ENCODE measurements at regions not wholly inside any gene's neighbourhood (a gene's known extent, or its start where the extent isn't known, plus 50 kb on each side); places are given as distances from the start of the nearest gene placed in this dataset.
"Not testable (repeated sequence)": the region's sequence is repeated elsewhere in the genome, so short reads cannot be mapped to it uniquely, and the experiment has no call there.

- DNase-seq = no peak
Observed at GRCh38 chr22:48424661-48425060, 1403.0 kb downstream of the BRD1 start.

GRCh38 chr22:48424201-48424627 is 1403.5 kb downstream of the BRD1 start:
- no peak for DNase-seq

- no peak for DNase-seq
Observed at GRCh38 chr22:48423481-48423911, 1404.2 kb downstream of the BRD1 start.

DNA sequence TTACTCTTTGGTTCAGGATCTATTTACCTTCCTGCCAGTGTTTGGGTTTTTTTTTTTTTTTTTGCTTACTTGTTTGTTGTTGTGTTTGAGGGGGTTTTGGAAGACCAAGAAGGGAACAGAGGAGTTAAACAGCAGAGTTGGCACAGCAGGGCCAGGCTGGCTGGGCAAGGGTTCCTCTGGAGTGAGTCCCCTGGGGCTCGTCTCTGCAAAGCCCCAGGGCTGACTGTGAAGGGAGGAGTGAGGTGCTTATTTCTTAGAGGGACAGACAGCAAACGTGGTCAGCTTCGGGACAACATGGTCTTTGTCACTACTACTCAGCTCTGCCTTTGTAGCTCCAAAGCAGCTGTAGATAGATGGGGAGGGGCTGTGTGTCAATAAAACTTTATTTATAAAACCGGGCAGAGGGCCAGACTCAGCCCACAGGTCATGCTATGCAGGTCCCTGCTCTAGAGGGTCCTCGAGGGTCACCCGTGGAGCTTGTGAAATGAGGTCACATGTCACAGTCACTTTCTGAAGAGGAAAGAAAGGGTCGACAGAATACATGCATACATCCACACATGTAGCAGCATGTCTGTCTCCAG is 1404.7 kb downstream of the BRD1 start:
- DNase-seq = no peak

GRCh38 chr22:48418831-48419230 is 1408.8 kb downstream of the BRD1 start:
- DNase-seq = no peak

DNA sequence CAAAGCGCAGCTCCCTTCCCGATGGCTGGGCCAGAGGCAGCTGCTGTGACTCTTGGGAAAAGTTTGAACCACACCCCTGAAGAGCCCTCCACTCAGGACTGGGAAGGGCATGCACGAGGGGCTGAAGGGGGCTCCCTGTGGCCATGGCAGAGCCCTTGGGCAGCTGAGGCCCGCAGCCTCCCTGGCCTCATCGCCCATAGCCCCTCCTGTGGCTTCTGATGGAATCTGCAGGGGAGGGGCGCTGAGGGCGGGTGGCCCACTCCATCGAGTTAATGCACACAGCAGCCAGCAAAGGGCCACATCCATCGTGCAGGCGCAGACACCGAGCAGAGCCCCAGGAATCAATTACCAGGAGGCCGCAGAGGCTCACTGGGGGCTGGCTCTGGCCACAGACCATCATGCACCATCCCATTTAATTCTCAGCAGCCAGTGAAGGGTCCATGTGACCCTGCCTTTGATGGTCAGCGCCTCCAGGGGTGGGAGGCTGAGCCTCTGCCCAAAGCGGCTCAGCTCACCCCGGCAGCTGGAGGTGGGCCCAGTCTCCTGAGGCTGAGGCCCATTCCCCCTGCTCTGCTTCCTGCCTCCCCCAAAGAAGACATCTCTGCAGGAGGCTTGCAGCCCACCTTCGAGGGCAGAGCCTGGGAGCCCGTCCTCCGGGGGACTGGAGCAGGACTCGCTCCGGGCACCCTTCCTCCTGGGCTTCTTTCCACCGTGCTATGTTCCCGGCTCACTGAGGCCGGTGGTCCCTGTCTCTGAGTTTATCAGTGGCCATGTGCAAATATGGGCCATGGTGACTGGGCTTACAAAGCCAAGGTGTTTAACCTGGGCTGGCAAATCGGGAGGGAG is 1410.2 kb downstream of the BRD1 start:
- DNase-seq = no peak

- no peak for DNase-seq
Observed at GRCh38 chr22:48416396-48417224, 1411.1 kb downstream of the BRD1 start.

DNA sequence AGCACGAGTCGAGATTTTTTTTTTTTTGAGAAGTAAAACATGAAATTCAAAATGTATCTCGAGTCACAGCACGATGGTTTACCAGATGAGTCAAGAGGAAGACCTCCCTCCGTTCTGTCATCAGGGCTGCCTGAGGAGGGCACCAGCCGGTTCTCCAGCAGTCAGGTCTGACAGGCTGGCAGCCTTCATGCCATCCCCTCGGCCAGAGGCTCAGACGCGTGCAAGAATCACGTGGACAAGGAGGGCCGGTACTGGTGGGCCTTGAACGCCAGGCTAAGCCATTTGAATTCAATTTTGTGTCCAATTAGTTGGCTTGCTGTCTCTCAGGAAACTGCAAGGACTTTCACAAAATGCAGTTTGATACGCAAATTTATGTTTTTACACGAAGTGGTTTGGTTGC is 1412.2 kb downstream of the BRD1 start:
- no peak for DNase-seq

- DNase-seq = no peak
Observed at GRCh38 chr22:48414651-48415050, 1413.0 kb downstream of the BRD1 start.

DNA sequence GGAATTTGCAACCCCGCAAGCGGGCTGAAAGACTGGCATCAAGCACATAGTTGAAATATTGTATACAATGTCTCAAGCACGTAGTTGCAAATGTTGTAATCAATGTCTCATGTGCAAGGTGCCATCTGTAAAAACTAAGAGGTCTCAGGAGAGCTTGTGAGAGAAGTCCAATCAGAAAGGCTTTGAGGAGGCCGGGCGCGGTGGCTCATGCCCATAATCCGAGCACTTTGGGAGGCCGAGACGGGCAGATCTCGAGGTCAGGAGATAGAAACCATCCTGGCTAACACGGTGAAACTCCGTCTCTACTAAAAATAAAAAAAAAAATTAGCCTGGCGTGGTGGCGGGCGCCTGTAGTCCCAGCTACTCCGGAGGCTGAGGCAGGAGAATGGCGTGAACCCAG is 1414.7 kb downstream of the BRD1 start:
- not testable (repeated sequence) for DNase-seq

GRCh38 chr22:48410536-48410935 is 1417.1 kb downstream of the BRD1 start:
- DNase-seq = no peak

DNA sequence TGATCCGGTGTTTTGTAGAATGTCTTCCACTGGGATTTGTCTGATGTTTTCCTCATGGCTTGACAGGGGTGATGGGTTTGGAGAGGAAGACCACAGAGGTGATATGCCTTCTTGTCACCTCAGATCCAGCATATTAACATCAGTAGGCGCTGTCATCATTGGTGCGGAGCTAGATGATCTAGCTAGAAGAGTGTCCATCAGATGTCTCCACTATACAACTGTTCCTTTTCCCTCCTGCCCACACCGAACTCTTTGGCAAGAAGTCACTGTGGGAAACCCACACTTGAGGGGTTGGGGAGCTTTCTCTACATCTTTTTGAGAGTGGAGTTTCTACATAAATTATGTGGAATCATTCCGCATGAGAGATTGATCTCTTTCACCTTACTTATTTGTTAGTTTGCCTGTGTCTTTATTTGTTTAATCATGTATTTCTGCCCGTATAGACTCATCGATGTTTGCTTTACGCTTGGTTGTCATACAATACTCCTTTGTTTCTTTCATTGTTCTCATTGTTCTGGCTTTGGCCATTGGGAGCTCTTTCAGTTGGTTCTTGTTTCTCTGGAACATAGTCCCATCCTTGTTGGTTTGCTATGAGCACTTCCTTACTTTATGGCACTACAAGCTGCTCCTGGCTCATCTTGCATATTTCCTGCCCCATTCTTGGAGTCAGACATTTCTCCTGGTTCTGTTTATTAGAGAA is 1420.3 kb downstream of the BRD1 start:
- no peak for DNase-seq

DNA sequence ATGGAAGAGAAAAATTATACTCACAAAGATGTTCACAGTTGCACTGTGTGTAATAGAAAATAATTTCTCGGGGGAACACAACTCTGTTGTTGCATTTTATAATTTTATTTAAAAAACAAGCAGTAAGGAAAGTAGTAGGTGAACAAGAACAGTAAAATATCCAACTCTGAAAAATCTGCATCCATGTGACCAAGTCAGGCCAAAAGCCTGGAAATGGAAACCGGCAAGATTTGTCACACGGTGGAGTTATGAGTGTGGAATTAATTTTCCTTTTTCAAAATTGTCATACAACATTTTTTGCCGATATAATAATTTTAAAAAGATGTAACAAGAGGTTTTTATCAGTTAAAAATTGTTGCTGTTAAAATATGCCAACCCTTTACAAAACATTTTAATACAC is 1421.5 kb downstream of the BRD1 start:
- no peak for DNase-seq

DNA sequence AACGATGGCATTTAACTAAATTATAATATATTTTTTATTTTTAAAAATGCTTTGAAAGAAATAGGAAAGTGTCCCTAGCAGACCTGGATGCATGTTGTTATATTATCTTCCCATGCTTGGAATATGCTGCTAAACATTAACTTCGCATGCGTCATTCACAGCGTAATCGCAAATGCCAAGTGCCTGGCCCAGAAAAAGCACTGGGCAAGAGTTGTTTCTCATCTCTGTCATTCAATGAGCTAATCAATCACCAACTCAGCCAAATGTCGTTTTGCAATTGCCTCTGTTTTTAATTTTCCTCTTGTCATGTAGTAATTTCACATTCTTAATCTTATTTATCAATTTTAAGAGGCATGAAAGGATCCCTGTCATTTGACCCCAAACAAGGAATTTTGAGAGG is 1421.9 kb downstream of the BRD1 start:
- DNase-seq = no peak

- DNase-seq = no peak
Observed at GRCh38 chr22:48404801-48405447, 1422.7 kb downstream of the BRD1 start.

GRCh38 chr22:48403521-48404403 is 1423.9 kb downstream of the BRD1 start:
- DNase-seq = no peak

DNA sequence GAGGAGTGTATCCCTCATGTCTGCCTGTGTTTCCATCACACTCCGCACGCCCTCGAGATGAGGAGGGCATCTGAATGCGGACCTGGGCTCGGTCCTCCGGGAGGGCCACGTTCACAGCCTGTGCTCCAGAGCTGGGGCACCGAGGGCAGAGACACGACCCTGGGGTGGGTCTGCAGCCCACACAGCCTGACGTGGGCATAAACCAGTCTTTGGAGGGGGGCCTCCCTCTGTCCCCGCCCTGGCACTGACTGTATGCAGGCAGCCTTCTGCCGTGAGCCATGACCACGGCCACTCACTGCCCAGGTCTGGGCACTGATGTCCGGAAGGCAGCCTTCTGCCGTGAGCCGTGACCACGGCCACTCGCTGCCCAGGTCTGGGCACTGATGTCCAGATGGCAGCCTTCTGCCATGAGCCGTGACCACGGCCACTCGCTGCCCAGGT is 1425.1 kb downstream of the BRD1 start:
- DNase-seq = no peak

DNA sequence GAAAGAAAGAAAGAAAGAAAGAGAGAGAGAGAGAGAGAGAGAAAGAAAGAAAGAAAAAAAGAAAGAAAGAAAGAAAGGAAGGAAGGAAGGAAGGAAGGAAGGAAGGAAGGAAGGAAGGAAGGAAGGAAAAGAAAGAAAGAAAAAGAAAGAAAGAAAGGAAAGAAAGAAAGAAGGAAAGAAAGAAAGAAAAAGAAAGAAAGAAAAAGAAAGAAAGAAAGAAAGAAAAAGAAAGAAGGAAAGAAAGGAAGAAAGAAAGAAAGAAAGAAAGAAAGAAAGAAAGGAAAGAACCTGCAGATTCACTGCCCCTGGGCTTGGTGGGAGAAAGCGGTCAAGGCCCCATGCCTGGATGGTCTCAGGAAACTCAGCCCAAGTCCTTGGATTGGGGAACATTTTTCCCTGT is 1426.2 kb downstream of the BRD1 start:
- DNase-seq = not testable (repeated sequence)

- DNase-seq = no peak
Observed at GRCh38 chr22:48398181-48398905, 1429.3 kb downstream of the BRD1 start.

DNA sequence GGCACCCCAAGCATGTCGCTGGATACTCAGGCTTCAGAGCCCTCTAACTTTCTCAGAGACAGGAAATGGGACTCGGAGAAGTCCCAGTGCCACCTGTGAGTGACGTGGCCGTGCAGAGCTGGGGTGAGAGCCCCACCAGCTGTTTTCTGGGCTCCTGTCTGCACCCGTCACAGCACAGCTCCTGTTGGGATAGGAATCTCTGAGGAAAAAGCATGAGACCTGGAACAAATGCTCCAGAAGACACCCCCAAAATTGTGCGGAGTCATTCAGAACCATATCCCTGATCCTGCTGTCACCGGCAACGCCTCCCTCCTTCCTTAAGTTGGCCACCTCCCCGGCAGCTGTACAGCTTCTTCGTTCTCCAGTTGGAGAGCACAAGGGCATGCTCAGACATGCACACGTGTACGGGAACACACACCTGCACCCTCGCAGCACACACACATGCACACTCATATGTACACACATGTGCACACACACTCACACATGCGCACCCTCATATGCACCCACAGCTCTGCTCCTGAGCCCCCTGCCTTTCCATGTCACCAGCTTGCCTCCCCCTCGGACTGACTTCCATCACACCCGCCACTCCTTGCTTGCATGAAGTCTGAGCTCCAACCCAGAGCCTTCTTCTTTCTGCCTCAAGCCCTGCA is 1430.0 kb downstream of the BRD1 start:
- no peak for DNase-seq

All from stimulated activated CD4-positive, alpha-beta T cell treated with anti-CD3 and anti-CD28 coated beads, Interleukin-4, amount 100 ng/mL, for 24 hours (primary cell).